Keratinocyte (primary cell): ENCODE measurements at regions not wholly inside any gene's neighbourhood (a gene's known extent, or its start where the extent isn't known, plus 50 kb on each side); places are given as distances from the start of the nearest gene placed in this dataset.

Experiments used
- DNase-seq: peaks from one replicate; pipeline ENCODE4 v3.0.0-alpha.2; 2011; ENCODE audit warnings: low read depth, missing footprints, low spot score
- FAIRE-seq: peaks from 2 replicates; lab custom pipeline; 2011; peaks lifted over from hg19 to GRCh38; lab: Jason Lieb, UNC
- H2AFZ ChIP-seq: 2 replicates; pipeline ENCODE4 v1.6.0; 2012; ENCODE audit warnings: low read length, control low read depth, inconsistent platforms; ENCODE audit not compliant: control insufficient read depth
- H3K27ac ChIP-seq: 2 replicates; pipeline ENCODE4 v1.5.1; 2011; ENCODE audit warnings: low read length; ENCODE audit not compliant: control insufficient read depth, insufficient read depth
- H3K27me3 ChIP-seq: 3 replicates; pipeline ENCODE4 v1.6.0; 2011; ENCODE audit warnings: low read length; ENCODE audit not compliant: control insufficient read depth, insufficient read depth; ENCODE audit errors: extremely low read depth
- H3K36me3 ChIP-seq, 2 experiments: 2 replicates in 1 of 2; 3 replicates in 1 of 2; pipeline ENCODE4 v1.5.1; 2011; ENCODE audit warnings: low read length in 2 of 2, mild to moderate bottlenecking in 1 of 2; ENCODE audit not compliant: control insufficient read depth in 2 of 2, insufficient read depth in 2 of 2; ENCODE audit errors: extremely low read depth in 1 of 2
- H3K4me1 ChIP-seq: 3 replicates; pipeline ENCODE4 v1.5.1; 2011; ENCODE audit warnings: low read length; ENCODE audit not compliant: control insufficient read depth, insufficient read depth; ENCODE audit errors: extremely low read depth
- H3K4me2 ChIP-seq: 3 replicates; pipeline ENCODE4 v1.6.0; 2011; ENCODE audit warnings: low read depth, low read length; ENCODE audit not compliant: control insufficient read depth, insufficient read depth; ENCODE audit errors: extremely low read depth
- H3K4me3 ChIP-seq, 3 experiments: fragments of 200-600 bp in 1 of 3; sonication (generic) in 1 of 3; 2 replicates in 2 of 3; 3 replicates in 1 of 3; pipeline ENCODE4 v1.5.1; 2011 to 2016; ENCODE audit warnings: low read length in 3 of 3, mild to moderate bottlenecking in 3 of 3, control low read depth in 2 of 3, inconsistent platforms in 1 of 3, low read depth in 1 of 3, mixed read lengths in 1 of 3, mixed run types in 1 of 3, moderate library complexity in 1 of 3; ENCODE audit not compliant: control insufficient read depth in 2 of 3, insufficient read depth in 2 of 3; ENCODE audit errors: extremely low read depth in 1 of 3
- H3K79me2 ChIP-seq: 2 replicates; pipeline ENCODE4 v1.6.0; 2012; ENCODE audit warnings: low read length; ENCODE audit not compliant: control insufficient read depth, insufficient read depth
- H3K9ac ChIP-seq: 3 replicates; pipeline ENCODE4 v1.6.0; 2011; ENCODE audit warnings: low read length; ENCODE audit not compliant: control insufficient read depth, insufficient read depth; ENCODE audit errors: extremely low read depth
- H3K9me1 ChIP-seq: 3 replicates; pipeline ENCODE4 v1.6.0; 2011; ENCODE audit warnings: low read length; ENCODE audit not compliant: control insufficient read depth, insufficient read depth; ENCODE audit errors: extremely low read depth
- H3K9me3 ChIP-seq: 2 replicates; pipeline ENCODE4 v1.5.1; 2012; ENCODE audit warnings: low read depth, low read length; ENCODE audit not compliant: control insufficient read depth
- H4K20me1 ChIP-seq: 3 replicates; pipeline ENCODE4 v1.6.0; 2011; ENCODE audit warnings: low read length; ENCODE audit not compliant: control insufficient read depth, insufficient read depth; ENCODE audit errors: extremely low read depth
- EZH2 ChIP-seq: IDR thresholded peaks from one replicate; pipeline ENCODE4 v1.6.1; 2012; ENCODE audit warnings: inconsistent platforms, mild to moderate bottlenecking, low read length, moderate library complexity
- dilution Hi-C: fragments of 300-500 bp; cut with MboI; formaldehyde crosslinking; loops from one replicate; pipeline ENCODE4 v1.7.0; 2020; ENCODE audit warnings: low sequenced_read_pairs; ENCODE audit not compliant: extremely low pct_ligation_motif_present
- TF ChIP-seq, protein P1 (sequence below), 3 experiments: IDR thresholded peaks in 1 of 3; conservative IDR thresholded peaks in 1 of 3; optimal IDR thresholded peaks in 1 of 3; 2 replicates in 2 of 3; 3 replicates in 1 of 3; pipeline versions ENCODE3 to v1.5.1; 2011; ENCODE audit warnings: low read length in 3 of 3, mild to moderate bottlenecking in 3 of 3, moderate library complexity in 2 of 3, control low read depth in 1 of 3, inconsistent platforms in 1 of 3; ENCODE audit not compliant: insufficient read depth in 2 of 3; ENCODE audit errors: extremely low read depth in 1 of 3

DNA sequence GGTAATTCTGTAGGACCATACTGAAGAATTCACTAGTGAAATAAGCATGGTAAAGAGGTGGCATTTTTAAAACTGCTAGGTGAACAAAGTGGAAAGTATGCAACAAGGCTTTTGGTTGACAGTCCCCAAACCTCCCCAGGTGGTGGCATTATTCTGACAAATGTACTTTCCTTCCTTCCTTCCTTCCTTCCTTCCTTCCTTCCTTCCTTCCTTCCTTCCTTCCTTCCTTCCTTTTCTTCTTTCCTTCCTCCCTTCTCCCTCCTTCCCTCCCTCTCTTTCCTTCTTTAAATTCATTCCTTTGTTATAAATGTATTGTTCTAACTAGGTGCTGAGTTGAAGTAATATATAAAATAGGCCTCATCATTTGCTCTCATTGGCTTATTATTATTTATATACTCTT is 284.7 kb upstream of the ANO5 start:
- Histone ChIP-seq H3K27ac (no peak overlapping the region), H3K9me3 (no peaks in the 10 kb centered on the region), H3K4me1 (no peaks in the 10 kb centered on the region), H3K4me2 (no peak overlapping the region), H3K4me3 (no peak overlapping the region), H4K20me1 (no peaks in the 10 kb centered on the region), H3K9ac (no peak overlapping the region), H2AFZ (no peak overlapping the region), H3K27me3 (no peaks in the 10 kb centered on the region), H3K36me3 (no peaks in the 10 kb centered on the region), H3K9me1 (no peaks in the 10 kb centered on the region), H3K79me2 (no peaks in the 10 kb centered on the region)
- FAIRE-seq (no peak), DNase-seq (no peak)
- TF ChIP-seq EZH2, result no peak
- dilution Hi-C loops, result no loop called here

DNA sequence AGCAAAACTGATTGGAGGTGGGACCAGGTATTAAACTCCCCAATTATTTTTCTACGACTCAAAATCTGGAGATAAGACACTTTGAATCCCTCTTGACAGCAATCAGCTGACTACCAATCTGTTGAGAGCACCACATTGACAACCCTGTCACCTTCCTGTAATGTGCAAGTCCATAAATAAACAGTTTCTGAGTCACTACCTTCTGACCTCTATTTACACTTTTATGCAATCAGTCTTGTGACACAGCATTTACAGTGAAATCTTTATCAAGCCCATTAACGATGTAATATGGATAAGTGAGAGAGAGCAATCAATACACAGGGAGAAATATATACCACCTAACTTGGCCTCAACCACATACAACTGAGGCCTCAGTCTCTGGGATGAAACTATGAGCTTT is 283.7 kb upstream of the ANO5 start:
- no peak for FAIRE-seq
- Histone ChIP-seq H3K36me3 (no peaks in the 10 kb centered on the region), H2AFZ (no peak overlapping the region), H3K27me3 (no peaks in the 10 kb centered on the region), H4K20me1 (no peaks in the 10 kb centered on the region), H3K4me1 (no peaks in the 10 kb centered on the region), H3K79me2 (no peaks in the 10 kb centered on the region), H3K9ac (no peak overlapping the region), H3K27ac (no peak overlapping the region), H3K4me3 (no peak overlapping the region), H3K9me1 (no peaks in the 10 kb centered on the region), H3K4me2 (no peak overlapping the region), H3K9me3 (no peaks in the 10 kb centered on the region)
- TF ChIP-seq, protein P1, sequence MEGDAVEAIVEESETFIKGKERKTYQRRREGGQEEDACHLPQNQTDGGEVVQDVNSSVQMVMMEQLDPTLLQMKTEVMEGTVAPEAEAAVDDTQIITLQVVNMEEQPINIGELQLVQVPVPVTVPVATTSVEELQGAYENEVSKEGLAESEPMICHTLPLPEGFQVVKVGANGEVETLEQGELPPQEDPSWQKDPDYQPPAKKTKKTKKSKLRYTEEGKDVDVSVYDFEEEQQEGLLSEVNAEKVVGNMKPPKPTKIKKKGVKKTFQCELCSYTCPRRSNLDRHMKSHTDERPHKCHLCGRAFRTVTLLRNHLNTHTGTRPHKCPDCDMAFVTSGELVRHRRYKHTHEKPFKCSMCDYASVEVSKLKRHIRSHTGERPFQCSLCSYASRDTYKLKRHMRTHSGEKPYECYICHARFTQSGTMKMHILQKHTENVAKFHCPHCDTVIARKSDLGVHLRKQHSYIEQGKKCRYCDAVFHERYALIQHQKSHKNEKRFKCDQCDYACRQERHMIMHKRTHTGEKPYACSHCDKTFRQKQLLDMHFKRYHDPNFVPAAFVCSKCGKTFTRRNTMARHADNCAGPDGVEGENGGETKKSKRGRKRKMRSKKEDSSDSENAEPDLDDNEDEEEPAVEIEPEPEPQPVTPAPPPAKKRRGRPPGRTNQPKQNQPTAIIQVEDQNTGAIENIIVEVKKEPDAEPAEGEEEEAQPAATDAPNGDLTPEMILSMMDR (optimal IDR thresholded peaks at IDR 0.05 in 1 of 3, IDR thresholded peaks at IDR 0.05 in 1 of 3, conservative IDR thresholded peaks at IDR 0.05 in 1 of 3; ENCODE audit: extremely low read depth in 1 of 3, insufficient read depth in 2 of 3, low read length in 3 of 3), result no peak
- TF ChIP-seq EZH2, result no peak
- dilution Hi-C loops, result no loop called here
- no peak for DNase-seq

DNA sequence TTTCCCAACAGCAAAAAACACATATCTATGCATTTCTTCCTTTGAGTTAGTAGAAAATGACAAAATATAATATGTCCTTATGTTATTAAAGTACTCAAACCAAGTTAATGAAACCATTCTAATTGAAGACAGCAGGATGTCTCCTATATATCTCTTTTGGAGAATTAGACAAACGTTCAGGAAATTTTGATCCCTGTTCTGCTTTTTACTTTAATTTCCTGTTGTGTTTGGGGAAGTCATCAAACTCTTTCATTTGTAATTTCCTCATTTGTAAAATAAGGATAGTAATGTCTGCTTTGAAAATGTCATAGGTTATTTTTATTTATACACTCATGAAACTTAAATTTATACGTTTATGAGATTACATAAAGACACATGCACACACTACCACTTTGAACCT is 281.8 kb upstream of the ANO5 start:
- no peaks in the 10 kb centered on the region for H3K27me3 ChIP-seq
- no peak for TF ChIP-seq EZH2
- TF ChIP-seq, protein P1 (optimal IDR thresholded peaks at IDR 0.05 in 1 of 3, IDR thresholded peaks at IDR 0.05 in 1 of 3, conservative IDR thresholded peaks at IDR 0.05 in 1 of 3; ENCODE audit: extremely low read depth in 1 of 3, insufficient read depth in 2 of 3, low read length in 3 of 3), result no peak
- no peaks in the 10 kb centered on the region for H4K20me1 ChIP-seq
- H3K36me3 ChIP-seq, result no peaks in the 10 kb centered on the region
- H2AFZ ChIP-seq, result no peak overlapping the region
- H3K9me1 ChIP-seq, result no peaks in the 10 kb centered on the region
- H3K4me1 ChIP-seq, result no peaks in the 10 kb centered on the region
- DNase-seq, result no peak
- H3K9me3 ChIP-seq, result no peaks in the 10 kb centered on the region
- no peak for FAIRE-seq
- H3K4me3 ChIP-seq, result no peak overlapping the region
- dilution Hi-C loops, result no loop called here
- no peaks in the 10 kb centered on the region for H3K79me2 ChIP-seq
- H3K4me2 ChIP-seq, result no peak overlapping the region
- H3K9ac ChIP-seq, result no peak overlapping the region
- no peak overlapping the region for H3K27ac ChIP-seq
